DOHH2 (cell line): ENCODE measurements at regions not wholly inside any gene's neighbourhood (a gene's known extent, or its start where the extent isn't known, plus 50 kb on each side); places are given as distances from the start of the nearest gene placed in this dataset.

ENCODE experiments used
- H3F3A ChIP-seq: fragments of 200-600 bp; sonication (generic), shearing (Covaris generic); 2 replicates; pipeline ENCODE4 v1.6.0; 2016; ENCODE audit warnings: antibody characterized with exemption, mild to moderate bottlenecking; ENCODE audit not compliant: control insufficient read depth, insufficient read depth
- H3K27ac ChIP-seq: fragments of 200-600 bp; sonication (generic); 2 replicates; pipeline ENCODE4 v1.5.1; 2014; ENCODE audit warnings: low read depth, mild to moderate bottlenecking, low read length, moderate library complexity
- H3K27me3 ChIP-seq: fragments of 200-600 bp; sonication (generic); 2 replicates; pipeline ENCODE4 v1.6.1; 2014; ENCODE audit warnings: mild to moderate bottlenecking, low read length, mixed read lengths; ENCODE audit not compliant: control insufficient read depth
- H3K36me3 ChIP-seq: fragments of 200-600 bp; sonication (generic); 2 replicates; pipeline ENCODE4 v1.6.1; 2014; ENCODE audit warnings: mild to moderate bottlenecking, low read length, moderate library complexity, mixed read lengths; ENCODE audit not compliant: control insufficient read depth
- H3K4me1 ChIP-seq: fragments of 200-600 bp; sonication (generic); 2 replicates; pipeline ENCODE4 v1.6.1; 2014; ENCODE audit warnings: mild to moderate bottlenecking, low read length, mixed read lengths; ENCODE audit not compliant: control insufficient read depth
- H3K4me2 ChIP-seq: fragments of 200-600 bp; sonication (generic); 2 replicates; pipeline ENCODE4 v1.6.0; 2014; ENCODE audit warnings: mild to moderate bottlenecking, low read length, moderate library complexity
- H3K4me3 ChIP-seq: fragments of 200-600 bp; sonication (generic); 2 replicates; pipeline ENCODE4 v1.5.1; 2014; ENCODE audit warnings: mild to moderate bottlenecking, low read length, mixed read lengths
- H3K79me2 ChIP-seq: fragments of 200-600 bp; sonication (generic); 2 replicates; pipeline ENCODE4 v1.6.1; 2014; ENCODE audit warnings: mild to moderate bottlenecking, low read length, mixed read lengths; ENCODE audit not compliant: control insufficient read depth
- H3K9me2 ChIP-seq: fragments of 200-600 bp; sonication (generic); replicated peaks from 2 replicates; pipeline ENCODE4 v1.6.1; 2014; ENCODE audit warnings: mild to moderate bottlenecking, low read length, mixed read lengths; ENCODE audit not compliant: control insufficient read depth
- H3K9me3 ChIP-seq: fragments of 200-600 bp; sonication (generic); 2 replicates; pipeline ENCODE4 v1.6.1; 2014; ENCODE audit warnings: antibody characterized with exemption, low read length, mixed read lengths; ENCODE audit not compliant: control insufficient read depth, insufficient read depth
- H4K20me1 ChIP-seq: fragments of 200-600 bp; sonication (generic); 2 replicates; pipeline ENCODE4 v1.6.0; 2014; ENCODE audit warnings: low read depth, mild to moderate bottlenecking, antibody characterized with exemption, low read length, moderate library complexity; ENCODE audit not compliant: control insufficient read depth, insufficient read depth
- CTCF ChIP-seq: fragments of 200-600 bp; sonication (generic); IDR thresholded peaks from one replicate; pipeline ENCODE4 v1.5.1; 2014; ENCODE audit warnings: antibody characterized with exemption, mild to moderate bottlenecking, low read depth, low read length; ENCODE audit not compliant: poor library complexity, severe bottlenecking
- EZH2phosphoT487 ChIP-seq: fragments of 200-600 bp; sonication (generic); IDR thresholded peaks from 2 replicates; pipeline ENCODE4 v1.6.1; 2017; ENCODE audit warnings: borderline replicate concordance, mild to moderate bottlenecking, antibody characterized with exemption, low read length, moderate library complexity, mixed read lengths

- no peak overlapping the region for H3K4me2 ChIP-seq
- no peaks in the 10 kb centered on the region for H4K20me1 ChIP-seq
- H3F3A ChIP-seq, result no peaks in the 10 kb centered on the region
- no peaks in the 10 kb centered on the region for H3K4me1 ChIP-seq
- no peaks in the 10 kb centered on the region for H3K27me3 ChIP-seq
- H3K79me2 ChIP-seq, result no peaks in the 10 kb centered on the region
- no peak overlapping the region for H3K4me3 ChIP-seq
- H3K9me2 ChIP-seq, result no peaks in the 10 kb centered on the region
- H3K27ac ChIP-seq, result no peak overlapping the region
- no peaks in the 10 kb centered on the region for H3K9me3 ChIP-seq
- no peaks in the 10 kb centered on the region for H3K36me3 ChIP-seq
- TF ChIP-seq CTCF, result no peak
- TF ChIP-seq EZH2phosphoT487, result no peak
These were observed 515.4 kb downstream of the SOX6 start for GRCh38 chr11:15840966-15841365.

- Histone ChIP-seq H3K9me3 (no peaks in the 10 kb centered on the region), H3K36me3 (no peaks in the 10 kb centered on the region), H3K9me2 (no peaks in the 10 kb centered on the region), H3K27me3 (no peaks in the 10 kb centered on the region), H3K4me2 (no peak overlapping the region), H4K20me1 (no peaks in the 10 kb centered on the region), H3K4me1 (no peaks in the 10 kb centered on the region), H3K27ac (no peak overlapping the region), H3K4me3 (no peak overlapping the region), H3K79me2 (no peaks in the 10 kb centered on the region), H3F3A (no peaks in the 10 kb centered on the region)
- TF ChIP-seq CTCF, result no peak
- TF ChIP-seq EZH2phosphoT487, result no peak
These were observed 514.2 kb downstream of the SOX6 start for GRCh38 chr11:15841931-15842740.

DNA sequence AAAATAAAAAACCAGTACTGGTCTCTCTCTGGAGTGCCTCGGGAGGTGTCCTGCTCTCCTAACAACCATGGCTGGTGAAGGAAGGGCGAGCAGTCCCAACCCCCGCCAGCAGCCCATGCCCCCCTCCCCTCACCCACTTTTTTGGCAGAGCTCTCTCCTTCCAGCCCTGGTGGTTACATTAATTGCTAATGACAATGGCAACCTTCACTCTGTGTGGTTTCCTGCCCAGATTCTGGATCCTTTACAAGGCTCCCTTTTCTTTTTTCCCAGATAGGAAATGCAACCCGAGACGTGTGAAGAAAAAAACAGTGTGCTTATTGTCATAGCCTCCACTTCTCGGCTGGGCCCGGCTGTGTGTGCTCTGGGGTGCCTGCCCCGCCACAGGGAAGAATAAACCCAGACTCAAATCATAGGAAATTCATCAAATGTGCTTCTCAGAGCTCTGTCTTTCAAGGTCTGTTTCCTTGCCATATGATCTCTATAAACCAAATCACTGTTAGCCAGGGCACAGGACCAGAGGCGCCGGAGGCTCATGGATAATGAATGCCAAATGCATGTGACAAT lies 513.0 kb downstream of the SOX6 start:
- Histone ChIP-seq H3K9me2 (no peaks in the 10 kb centered on the region), H3K9me3 (no peaks in the 10 kb centered on the region), H3F3A (no peaks in the 10 kb centered on the region), H3K4me2 (no peak overlapping the region), H4K20me1 (no peaks in the 10 kb centered on the region), H3K27ac (no peak overlapping the region), H3K4me1 (no peaks in the 10 kb centered on the region), H3K36me3 (no peaks in the 10 kb centered on the region), H3K27me3 (no peaks in the 10 kb centered on the region), H3K4me3 (no peak overlapping the region), H3K79me2 (no peaks in the 10 kb centered on the region)
- no peak for TF ChIP-seq CTCF
- no peak for TF ChIP-seq EZH2phosphoT487
